ENCODE measurements at regions not wholly inside any gene's neighbourhood (a gene's known extent, or its start where the extent isn't known, plus 50 kb on each side); places are given as distances from the start of the nearest gene placed in this dataset.

DNA sequence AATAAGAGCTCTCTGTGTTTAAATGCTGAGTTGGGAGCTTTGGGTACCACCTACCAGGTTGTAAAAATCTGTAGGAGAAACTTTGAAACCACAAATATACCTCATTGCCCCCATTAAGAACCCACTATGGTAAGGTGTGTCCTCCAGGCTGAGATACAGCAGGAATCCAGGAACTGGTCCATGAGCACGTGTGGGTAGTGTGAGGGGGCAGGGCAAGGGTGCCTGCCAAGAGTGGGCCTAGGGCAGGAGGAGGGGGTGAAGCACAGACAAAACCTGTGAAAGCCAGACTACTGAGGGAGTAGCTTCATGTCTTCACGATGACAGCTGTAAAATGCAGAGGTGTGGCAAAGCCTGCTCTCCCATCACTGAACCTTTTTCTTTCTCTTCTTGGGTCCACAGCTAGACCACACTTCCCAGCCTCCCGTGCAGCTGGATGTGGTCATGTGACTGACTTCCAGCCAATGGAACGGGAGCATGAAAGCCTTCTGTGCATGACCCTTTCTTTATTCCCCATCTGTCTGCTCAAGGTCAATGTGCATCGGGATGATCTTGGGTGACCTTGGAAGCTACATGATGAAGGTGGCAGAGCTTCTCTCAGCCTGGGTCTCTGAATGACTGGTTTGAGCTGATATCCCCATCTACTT, 51.1 kb upstream of the POMGNT2 start:
- Histone ChIP-seq H3K27ac (ENCODE audit: insufficient read depth, low read depth, low read length) (no peak overlapping the region), H3K27me3 (ENCODE audit: control insufficient read depth in 2 of 2, insufficient read depth in 2 of 2, low read length in 2 of 2) (peaks cover 8 to 12% of the 10 kb centered on the region in 2 experiments), H3K4me3 (replicated peaks in 1 of 3; ENCODE audit: insufficient read depth in 1 of 3, low read depth in 1 of 3, low read length in 3 of 3) (no peak overlapping the region), H3K79me2 (ENCODE audit: control insufficient read depth, insufficient read depth, low read length) (no peaks in the 10 kb centered on the region), H3K9me1 (replicated peaks; ENCODE audit: control insufficient read depth, extremely low read depth, insufficient read depth, low read length) (no peaks in the 10 kb centered on the region), H3K9me3 (replicated peaks; ENCODE audit: control insufficient read depth, insufficient read depth, low read length) (no peaks in the 10 kb centered on the region), H3K4me1 (ENCODE audit: control insufficient read depth, extremely low read depth, insufficient read depth, low read length) (no peaks in the 10 kb centered on the region), H2AFZ (ENCODE audit: low read depth, low read length) (no peak overlapping the region), H3K4me2 (ENCODE audit: insufficient read depth, low read length) (no peak overlapping the region), H4K20me1 (replicated peaks; ENCODE audit: control insufficient read depth, extremely low read depth, insufficient read depth, low read length) (no peaks in the 10 kb centered on the region), H3K36me3 (ENCODE audit: control insufficient read depth in 2 of 2, extremely low read depth in 1 of 2, insufficient read depth in 2 of 2, low read length in 2 of 2) (no peaks in the 10 kb centered on the region), H3K9ac (replicated peaks; ENCODE audit: extremely low read depth, insufficient read depth, low read length) (no peak overlapping the region)
- intact Hi-C loops (cut with micrococcal nuclease) (loop anchor here (10.0 kb wide), 1 partner anchor 1038 kb away; no protein-coding TSS in a partner anchor), dilution Hi-C loops (cut with MboI; ENCODE audit: extremely low pct_ligation_motif_present, low sequenced_read_pairs) (no loop called here)
- ChIA-PET CTCF (interaction anchor here (1.0 to 6.2 kb wide), 4 partner anchors 18 to 195 kb away, joined by 3 to 115 read pairs (median 4); no protein-coding TSS in a partner anchor), POLR2A (no interaction called here)
- no TSS peak for BruUV-seq (replicated peaks)
- TF ChIP-seq, protein P1, sequence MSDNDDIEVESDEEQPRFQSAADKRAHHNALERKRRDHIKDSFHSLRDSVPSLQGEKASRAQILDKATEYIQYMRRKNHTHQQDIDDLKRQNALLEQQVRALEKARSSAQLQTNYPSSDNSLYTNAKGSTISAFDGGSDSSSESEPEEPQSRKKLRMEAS (IDR thresholded peaks at IDR 0.05; ENCODE audit: insufficient read depth, insufficient read length): no peak
- TF ChIP-seq POLR2AphosphoS5 (IDR thresholded peaks at IDR 0.05; ENCODE audit: insufficient read depth, low read depth, low read length) (no peak), FOS (IDR thresholded peaks at IDR 0.05; ENCODE audit: borderline replicate concordance, insufficient read depth, low read length) (no peak), EZH2 (IDR thresholded peaks at IDR 0.05; ENCODE audit: borderline replicate concordance, low read depth, low read length, severe bottlenecking) (no peak), MYC (IDR thresholded peaks at IDR 0.05; ENCODE audit: low read depth, low read length) (no peak), GATA2 (IDR thresholded peaks at IDR 0.05; ENCODE audit: insufficient read depth, insufficient read length, low read depth, low read length) (no peak), JUN (IDR thresholded peaks at IDR 0.05; ENCODE audit: borderline replicate concordance, insufficient read depth, insufficient read length, low read depth) (no peak), POLR2A (IDR thresholded peaks at IDR 0.05; ENCODE audit: low read depth, low read length) (no peak)
- TF ChIP-seq, protein P2, sequence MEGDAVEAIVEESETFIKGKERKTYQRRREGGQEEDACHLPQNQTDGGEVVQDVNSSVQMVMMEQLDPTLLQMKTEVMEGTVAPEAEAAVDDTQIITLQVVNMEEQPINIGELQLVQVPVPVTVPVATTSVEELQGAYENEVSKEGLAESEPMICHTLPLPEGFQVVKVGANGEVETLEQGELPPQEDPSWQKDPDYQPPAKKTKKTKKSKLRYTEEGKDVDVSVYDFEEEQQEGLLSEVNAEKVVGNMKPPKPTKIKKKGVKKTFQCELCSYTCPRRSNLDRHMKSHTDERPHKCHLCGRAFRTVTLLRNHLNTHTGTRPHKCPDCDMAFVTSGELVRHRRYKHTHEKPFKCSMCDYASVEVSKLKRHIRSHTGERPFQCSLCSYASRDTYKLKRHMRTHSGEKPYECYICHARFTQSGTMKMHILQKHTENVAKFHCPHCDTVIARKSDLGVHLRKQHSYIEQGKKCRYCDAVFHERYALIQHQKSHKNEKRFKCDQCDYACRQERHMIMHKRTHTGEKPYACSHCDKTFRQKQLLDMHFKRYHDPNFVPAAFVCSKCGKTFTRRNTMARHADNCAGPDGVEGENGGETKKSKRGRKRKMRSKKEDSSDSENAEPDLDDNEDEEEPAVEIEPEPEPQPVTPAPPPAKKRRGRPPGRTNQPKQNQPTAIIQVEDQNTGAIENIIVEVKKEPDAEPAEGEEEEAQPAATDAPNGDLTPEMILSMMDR (IDR thresholded peaks at IDR 0.05; ENCODE audit: extremely low read depth in 1 of 2, insufficient read depth in 1 of 2, low read depth in 1 of 2, low read length in 2 of 2): no peak
- no peak for FAIRE-seq
- no peak for DNase-seq (ENCODE audit: low read depth, low spot score)
